Keratinocyte (primary cell): ENCODE measurements at regions not wholly inside any gene's neighbourhood (a gene's known extent, or its start where the extent isn't known, plus 50 kb on each side); places are given as distances from the start of the nearest gene placed in this dataset.

ENCODE experiments used
- DNase-seq: peaks from one replicate; pipeline ENCODE4 v3.0.0-alpha.2; 2011; ENCODE audit warnings: low read depth, missing footprints, low spot score
- FAIRE-seq: peaks from 2 replicates; lab custom pipeline; 2011; peaks lifted over from hg19 to GRCh38; lab: Jason Lieb, UNC
- H2AFZ ChIP-seq: 2 replicates; pipeline ENCODE4 v1.6.0; 2012; ENCODE audit warnings: low read length, control low read depth, inconsistent platforms; ENCODE audit not compliant: control insufficient read depth
- H3K27ac ChIP-seq: 2 replicates; pipeline ENCODE4 v1.5.1; 2011; ENCODE audit warnings: low read length; ENCODE audit not compliant: control insufficient read depth, insufficient read depth
- H3K27me3 ChIP-seq: 3 replicates; pipeline ENCODE4 v1.6.0; 2011; ENCODE audit warnings: low read length; ENCODE audit not compliant: control insufficient read depth, insufficient read depth; ENCODE audit errors: extremely low read depth
- H3K36me3 ChIP-seq, 2 experiments: 2 replicates in 1 of 2; 3 replicates in 1 of 2; pipeline ENCODE4 v1.5.1; 2011; ENCODE audit warnings: low read length in 2 of 2, mild to moderate bottlenecking in 1 of 2; ENCODE audit not compliant: control insufficient read depth in 2 of 2, insufficient read depth in 2 of 2; ENCODE audit errors: extremely low read depth in 1 of 2
- H3K4me1 ChIP-seq: 3 replicates; pipeline ENCODE4 v1.5.1; 2011; ENCODE audit warnings: low read length; ENCODE audit not compliant: control insufficient read depth, insufficient read depth; ENCODE audit errors: extremely low read depth
- H3K4me2 ChIP-seq: 3 replicates; pipeline ENCODE4 v1.6.0; 2011; ENCODE audit warnings: low read depth, low read length; ENCODE audit not compliant: control insufficient read depth, insufficient read depth; ENCODE audit errors: extremely low read depth
- H3K4me3 ChIP-seq, 3 experiments: fragments of 200-600 bp in 1 of 3; sonication (generic) in 1 of 3; 2 replicates in 2 of 3; 3 replicates in 1 of 3; pipeline ENCODE4 v1.5.1; 2011 to 2016; ENCODE audit warnings: low read length in 3 of 3, mild to moderate bottlenecking in 3 of 3, control low read depth in 2 of 3, inconsistent platforms in 1 of 3, low read depth in 1 of 3, mixed read lengths in 1 of 3, mixed run types in 1 of 3, moderate library complexity in 1 of 3; ENCODE audit not compliant: control insufficient read depth in 2 of 3, insufficient read depth in 2 of 3; ENCODE audit errors: extremely low read depth in 1 of 3
- H3K79me2 ChIP-seq: 2 replicates; pipeline ENCODE4 v1.6.0; 2012; ENCODE audit warnings: low read length; ENCODE audit not compliant: control insufficient read depth, insufficient read depth
- H3K9ac ChIP-seq: 3 replicates; pipeline ENCODE4 v1.6.0; 2011; ENCODE audit warnings: low read length; ENCODE audit not compliant: control insufficient read depth, insufficient read depth; ENCODE audit errors: extremely low read depth
- H3K9me1 ChIP-seq: 3 replicates; pipeline ENCODE4 v1.6.0; 2011; ENCODE audit warnings: low read length; ENCODE audit not compliant: control insufficient read depth, insufficient read depth; ENCODE audit errors: extremely low read depth
- H3K9me3 ChIP-seq: 2 replicates; pipeline ENCODE4 v1.5.1; 2012; ENCODE audit warnings: low read depth, low read length; ENCODE audit not compliant: control insufficient read depth
- H4K20me1 ChIP-seq: 3 replicates; pipeline ENCODE4 v1.6.0; 2011; ENCODE audit warnings: low read length; ENCODE audit not compliant: control insufficient read depth, insufficient read depth; ENCODE audit errors: extremely low read depth
- EZH2 ChIP-seq: IDR thresholded peaks from one replicate; pipeline ENCODE4 v1.6.1; 2012; ENCODE audit warnings: inconsistent platforms, mild to moderate bottlenecking, low read length, moderate library complexity
- dilution Hi-C: fragments of 300-500 bp; cut with MboI; formaldehyde crosslinking; loops from one replicate; pipeline ENCODE4 v1.7.0; 2020; ENCODE audit warnings: low sequenced_read_pairs; ENCODE audit not compliant: extremely low pct_ligation_motif_present
- TF ChIP-seq, protein P1 (sequence below), 3 experiments: IDR thresholded peaks in 1 of 3; conservative IDR thresholded peaks in 1 of 3; optimal IDR thresholded peaks in 1 of 3; 2 replicates in 2 of 3; 3 replicates in 1 of 3; pipeline versions ENCODE3 to v1.5.1; 2011; ENCODE audit warnings: low read length in 3 of 3, mild to moderate bottlenecking in 3 of 3, moderate library complexity in 2 of 3, control low read depth in 1 of 3, inconsistent platforms in 1 of 3; ENCODE audit not compliant: insufficient read depth in 2 of 3; ENCODE audit errors: extremely low read depth in 1 of 3

DNA sequence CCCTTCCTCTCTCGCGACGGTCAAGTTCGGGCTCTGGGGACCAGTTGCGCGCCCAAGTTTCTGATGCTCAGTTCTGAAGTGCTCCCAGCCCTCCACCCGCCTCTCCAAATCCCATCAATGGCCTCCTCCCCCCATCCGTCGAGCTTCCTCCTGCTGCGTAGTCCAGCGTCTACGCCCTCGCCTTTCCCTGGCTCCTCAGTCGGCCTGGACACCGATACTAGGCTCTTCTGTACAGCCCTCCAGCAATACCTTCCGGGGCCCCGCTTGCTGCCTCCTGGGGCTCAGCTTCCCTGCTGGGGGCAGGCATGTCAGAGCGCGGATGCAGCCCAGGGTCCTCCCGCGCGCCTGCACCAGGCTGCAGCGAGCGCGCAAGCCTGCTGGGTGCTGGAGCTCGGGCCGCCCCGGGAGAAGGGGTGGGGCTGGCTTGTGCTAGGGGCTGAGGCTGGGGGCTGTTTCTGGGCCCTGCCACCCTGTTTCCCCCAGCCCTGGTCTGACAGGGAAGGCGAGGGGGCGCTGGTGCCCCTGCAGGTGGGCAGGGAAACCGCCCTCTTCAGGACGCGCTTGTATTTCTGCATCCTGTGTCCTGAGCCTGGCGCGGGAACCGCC is 353.3 kb upstream of the SUCLG2 start:
- Histone ChIP-seq H3K9me3 (no peaks in the 10 kb centered on the region), H2AFZ (no peak overlapping the region), H3K9me1 (no peaks in the 10 kb centered on the region), H3K4me1 (no peaks in the 10 kb centered on the region), H4K20me1 (no peaks in the 10 kb centered on the region), H3K4me3 (no peak overlapping the region), H3K4me2 (no peak overlapping the region), H3K36me3 (no peaks in the 10 kb centered on the region), H3K27me3 (no peaks in the 10 kb centered on the region), H3K27ac (no peak overlapping the region), H3K79me2 (no peaks in the 10 kb centered on the region), H3K9ac (no peak overlapping the region)
- FAIRE-seq (no peak), DNase-seq (no peak)
- TF ChIP-seq, protein P1, sequence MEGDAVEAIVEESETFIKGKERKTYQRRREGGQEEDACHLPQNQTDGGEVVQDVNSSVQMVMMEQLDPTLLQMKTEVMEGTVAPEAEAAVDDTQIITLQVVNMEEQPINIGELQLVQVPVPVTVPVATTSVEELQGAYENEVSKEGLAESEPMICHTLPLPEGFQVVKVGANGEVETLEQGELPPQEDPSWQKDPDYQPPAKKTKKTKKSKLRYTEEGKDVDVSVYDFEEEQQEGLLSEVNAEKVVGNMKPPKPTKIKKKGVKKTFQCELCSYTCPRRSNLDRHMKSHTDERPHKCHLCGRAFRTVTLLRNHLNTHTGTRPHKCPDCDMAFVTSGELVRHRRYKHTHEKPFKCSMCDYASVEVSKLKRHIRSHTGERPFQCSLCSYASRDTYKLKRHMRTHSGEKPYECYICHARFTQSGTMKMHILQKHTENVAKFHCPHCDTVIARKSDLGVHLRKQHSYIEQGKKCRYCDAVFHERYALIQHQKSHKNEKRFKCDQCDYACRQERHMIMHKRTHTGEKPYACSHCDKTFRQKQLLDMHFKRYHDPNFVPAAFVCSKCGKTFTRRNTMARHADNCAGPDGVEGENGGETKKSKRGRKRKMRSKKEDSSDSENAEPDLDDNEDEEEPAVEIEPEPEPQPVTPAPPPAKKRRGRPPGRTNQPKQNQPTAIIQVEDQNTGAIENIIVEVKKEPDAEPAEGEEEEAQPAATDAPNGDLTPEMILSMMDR (optimal IDR thresholded peaks at IDR 0.05 in 1 of 3, IDR thresholded peaks at IDR 0.05 in 1 of 3, conservative IDR thresholded peaks at IDR 0.05 in 1 of 3; ENCODE audit: extremely low read depth in 1 of 3, insufficient read depth in 2 of 3, low read length in 3 of 3): no peak
- no peak for TF ChIP-seq EZH2
- dilution Hi-C loops: no loop called here

DNA sequence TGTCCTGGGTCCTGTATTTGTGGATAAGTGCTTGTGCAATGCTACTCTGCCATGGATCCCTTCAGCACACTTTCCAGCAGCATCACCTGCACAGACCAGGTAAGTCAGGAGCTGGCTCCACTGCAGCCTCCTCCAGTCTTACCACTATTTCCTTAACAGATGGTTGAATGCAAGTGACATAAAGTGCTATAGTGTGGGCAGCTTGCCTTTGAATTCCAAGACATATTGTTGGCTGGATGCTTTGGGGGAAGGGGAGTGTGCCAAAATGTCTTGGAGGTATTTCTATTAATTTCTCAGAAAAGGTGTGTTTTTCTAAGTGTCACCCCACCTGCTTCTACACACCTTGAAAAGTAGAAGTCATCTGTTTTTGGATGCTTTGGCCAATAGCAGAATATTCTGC is 352.2 kb upstream of the SUCLG2 start:
- Histone ChIP-seq H4K20me1 (no peaks in the 10 kb centered on the region), H3K79me2 (no peaks in the 10 kb centered on the region), H3K27me3 (no peaks in the 10 kb centered on the region), H3K27ac (no peak overlapping the region), H3K36me3 (no peaks in the 10 kb centered on the region), H3K4me3 (no peak overlapping the region), H2AFZ (no peak overlapping the region), H3K4me1 (no peaks in the 10 kb centered on the region), H3K9me3 (no peaks in the 10 kb centered on the region), H3K9ac (no peak overlapping the region), H3K4me2 (no peak overlapping the region), H3K9me1 (no peaks in the 10 kb centered on the region)
- DNase-seq (no peak), FAIRE-seq (no peak)
- dilution Hi-C loops: no loop called here
- TF ChIP-seq, protein P1 (optimal IDR thresholded peaks at IDR 0.05 in 1 of 3, IDR thresholded peaks at IDR 0.05 in 1 of 3, conservative IDR thresholded peaks at IDR 0.05 in 1 of 3; ENCODE audit: extremely low read depth in 1 of 3, insufficient read depth in 2 of 3, low read length in 3 of 3): no peak
- TF ChIP-seq EZH2: no peak
